HCT116 (cell line): ENCODE measurements at regions not wholly inside any gene's neighbourhood (a gene's known extent, or its start where the extent isn't known, plus 50 kb on each side); places are given as distances from the start of the nearest gene placed in this dataset.

ENCODE experiments used
- ATAC-seq: fragments of 200-7000 bp; cut with Tn5 transposase; 2 replicates; pipeline ENCODE4 v1.9.1; 2020; ENCODE audit warnings: mild to moderate bottlenecking, moderate library complexity
- BruUV-seq: library from RNA; stranded (reverse); fragments of 400-500 nt; replicated peaks from 2 replicates; lab custom pipeline; 2021; lab: Mats Ljungman, UMichigan
- CTCF ChIA-PET: fragments of 300-600 bp; sonication (Branson Sonifier 250); formaldehyde crosslinking; loops from one replicate; lab custom pipeline; 2021; ENCODE audit warnings: antibody characterized with exemption; lab: Charles Lee
- POLR2A ChIA-PET: fragments of 300-600, 350-600 bp; sonication (Branson Sonifier 250); formaldehyde crosslinking; loops from one replicate; lab custom pipeline; 2021; ENCODE audit warnings: antibody characterized with exemption; lab: Charles Lee
- RAD21 ChIA-PET, 2 experiments: fragments of 300-600 bp; sonication (Branson Sonifier 250); formaldehyde crosslinking; loops; one replicate each; lab custom pipeline; 2023; ENCODE audit warnings: low total read pairs in 2 of 2; ENCODE audit not compliant: uncharacterized antibody in 2 of 2, unreplicated experiment in 2 of 2, low non-redundant PET in 1 of 2; lab: Charles Lee
- DNase-seq: peaks from one replicate; pipeline ENCODE4 v3.0.0-alpha.2; 2010; ENCODE audit warnings: low read depth, low spot score
- H2AFZ ChIP-seq: fragments of 200-600 bp; shearing (Covaris generic), sonication (generic); 2 replicates; pipeline ENCODE4 v1.6.1; 2017; ENCODE audit warnings: low read depth, mixed run types, mixed read lengths, antibody characterized with exemption, low read length; ENCODE audit not compliant: poor library complexity, severe bottlenecking
- H3K27ac ChIP-seq: 2 replicates; pipeline ENCODE4 v1.5.1; 2012; ENCODE audit warnings: low read depth, low read length
- H3K27me3 ChIP-seq: fragments of 200-600 bp; sonication (generic); 2 replicates; pipeline ENCODE4 v1.6.1; 2016; ENCODE audit warnings: mixed run types, low read length, mixed read lengths; ENCODE audit not compliant: insufficient read depth
- H3K36me3 ChIP-seq, 2 experiments: fragments of 200-500 bp in 1 of 2; fragments of 200-600 bp in 1 of 2; sonication (Bioruptor generic) in 1 of 2; sonication (generic) in 1 of 2; 2 replicates each; pipeline versions ENCODE4 v1.5.1 to v1.6.1; 2014 to 2016; ENCODE audit warnings: low read length in 2 of 2, inconsistent platforms in 1 of 2, mixed read lengths in 1 of 2, mixed run types in 1 of 2; ENCODE audit not compliant: insufficient read depth in 2 of 2, control insufficient read depth in 1 of 2
- H3K4me1 ChIP-seq, 2 experiments: fragments of 200-600 bp in 1 of 2; sonication (generic) in 1 of 2; 2 replicates each; pipeline versions ENCODE4 v1.5.1 to v1.6.1; 2012 to 2017; ENCODE audit warnings: low read length in 2 of 2, inconsistent platforms in 1 of 2, mild to moderate bottlenecking in 1 of 2, mixed read lengths in 1 of 2, mixed run types in 1 of 2, moderate library complexity in 1 of 2; ENCODE audit not compliant: insufficient read depth in 2 of 2, control insufficient read depth in 1 of 2
- H3K4me2 ChIP-seq: fragments of 200-600 bp; sonication (generic); 2 replicates; pipeline ENCODE4 v1.6.1; 2017; ENCODE audit warnings: mixed run types, low read length, mixed read lengths
- H3K4me3 ChIP-seq, 2 experiments: fragments of 200-600 bp in 1 of 2; sonication (generic) in 1 of 2; replicated peaks in 1 of 2; 2 replicates each; pipeline ENCODE4 v1.5.1; 2011 to 2016; ENCODE audit warnings: low read length in 2 of 2, control low read depth in 1 of 2, low read depth in 1 of 2, mild to moderate bottlenecking in 1 of 2, mixed read lengths in 1 of 2, mixed run types in 1 of 2
- H3K79me2 ChIP-seq: fragments of 200-600 bp; sonication (generic); 2 replicates; pipeline ENCODE4 v1.6.1; 2017; ENCODE audit warnings: mild to moderate bottlenecking, mixed run types, low read length, moderate library complexity, mixed read lengths; ENCODE audit not compliant: insufficient read depth
- H3K9ac ChIP-seq: fragments of 200-600 bp; sonication (generic); 2 replicates; pipeline ENCODE4 v1.6.1; 2016; ENCODE audit warnings: low read length, mixed read lengths
- H3K9me2 ChIP-seq: fragments of 200-600 bp; sonication (generic), shearing (Covaris generic); 2 replicates; pipeline ENCODE4 v1.6.1; 2017; ENCODE audit warnings: mixed run types, mild to moderate bottlenecking, moderate library complexity; ENCODE audit not compliant: insufficient read depth
- H3K9me3 ChIP-seq, 2 experiments: fragments of 200-500 bp in 1 of 2; fragments of 200-600 bp in 1 of 2; sonication (Bioruptor generic) in 1 of 2; sonication (generic) in 1 of 2; 2 replicates each; pipeline ENCODE4 v1.6.1; 2014 to 2017; ENCODE audit warnings: low read length in 2 of 2, mixed read lengths in 2 of 2, inconsistent platforms in 1 of 2, low read depth in 1 of 2, mild to moderate bottlenecking in 1 of 2, mixed run types in 1 of 2, moderate library complexity in 1 of 2; ENCODE audit not compliant: control insufficient read depth in 1 of 2, insufficient read depth in 1 of 2
- H4K20me1 ChIP-seq: fragments of 200-600 bp; sonication (generic), shearing (Covaris generic); 2 replicates; pipeline ENCODE4 v1.6.1; 2017; ENCODE audit warnings: mixed run types, mild to moderate bottlenecking, moderate library complexity; ENCODE audit not compliant: insufficient read depth
- ATF3 ChIP-seq: IDR thresholded peaks from 2 replicates; pipeline ENCODE4 v1.6.1; 2012
- CEBPB ChIP-seq: IDR thresholded peaks from 2 replicates; pipeline ENCODE4 v1.6.1; 2012; ENCODE audit warnings: low read depth
- EZH2phosphoT487 ChIP-seq: fragments of 200-600 bp; IDR thresholded peaks from 2 replicates; pipeline ENCODE4 v1.6.1; 2018; ENCODE audit warnings: antibody characterized with exemption, borderline replicate concordance
- JUND ChIP-seq: IDR thresholded peaks from 2 replicates; pipeline ENCODE4 v1.6.1; 2012
- POLR2A ChIP-seq: IDR thresholded peaks from 2 replicates; pipeline ENCODE4 v1.7.0; 2011; ENCODE audit warnings: borderline replicate concordance; ENCODE audit not compliant: insufficient read depth, insufficient read length; ENCODE audit errors: extremely low read depth
- POLR2AphosphoS5 ChIP-seq: IDR thresholded peaks from 2 replicates; pipeline ENCODE4 v1.6.1; 2011; ENCODE audit warnings: mild to moderate bottlenecking, low read depth, low read length, moderate library complexity
- SIN3A ChIP-seq: IDR thresholded peaks from 2 replicates; pipeline ENCODE4 v1.6.1; 2012; ENCODE audit warnings: low read depth
- SP1 ChIP-seq: IDR thresholded peaks from 2 replicates; pipeline ENCODE4 v1.6.1; 2012; ENCODE audit warnings: low read depth
- SRF ChIP-seq: IDR thresholded peaks from 2 replicates; pipeline ENCODE4 v1.6.1; 2012; ENCODE audit warnings: low read depth
- YY1 ChIP-seq: IDR thresholded peaks from 2 replicates; pipeline ENCODE4 v1.6.1; 2011; ENCODE audit warnings: low read length, low read depth, moderate library complexity, mild to moderate bottlenecking; ENCODE audit not compliant: insufficient replicate concordance; ENCODE audit errors: extremely low read depth
- ZBTB33 ChIP-seq: IDR thresholded peaks from 2 replicates; pipeline ENCODE4 v1.6.1; 2011; ENCODE audit warnings: mild to moderate bottlenecking, low read length, moderate library complexity; ENCODE audit not compliant: insufficient replicate concordance; ENCODE audit errors: extremely low read depth
- ZFX ChIP-seq: fragments of 450-650 bp; IDR thresholded peaks from 2 replicates; pipeline ENCODE4 v1.6.1; 2017
- intact Hi-C: fragments of 100-400 bp; cut with micrococcal nuclease; formaldehyde crosslinking; loops from 2 replicates; pipeline ENCODE4 v1.10.0; 2022

GRCh38 chr7:101743241-101743994 is 74.0 kb upstream of the CUX1 start (continued):
- TF ChIP-seq EZH2phosphoT487 (no peak), POLR2A (no peak), YY1 (no peak), SIN3A (no peak; the same call in 1 of the 2 replicates), SRF (no peak)

GRCh38 chr7:101743995-101744360 is 73.4 kb upstream of the CUX1 start:
- H3K36me3 ChIP-seq = no peaks in the 10 kb centered on the region
- intact Hi-C loops = loop anchor here (1.0 kb wide), 1 partner anchor 71 kb away; no protein-coding TSS in a partner anchor

More at GRCh38 chr7:101743995-101744360, 73.4 kb upstream of the CUX1 start:
- Histone ChIP-seq H3K27ac (peak overlapping the region; percentile 57), H3K4me1 (peaks cover 22 to 34% of the 10 kb centered on the region in 2 experiments), H3K4me2 (peak overlapping the region; percentile 94), H4K20me1 (no peaks in the 10 kb centered on the region), H3K27me3 (no peaks in the 10 kb centered on the region), H3K79me2 (no peaks in the 10 kb centered on the region), H3K9me3 (no peaks in the 10 kb centered on the region), H2AFZ (peak overlapping the region; percentile 77), H3K9ac (peak overlapping the region; percentile 61), H3K9me2 (no peaks in the 10 kb centered on the region), H3K4me3 (peak overlapping the region; percentile 49 to 61)
- no TSS peak for BruUV-seq
- ATAC-seq (peak; percentile 39), DNase-seq (no peak)
- ChIA-PET CTCF (interaction anchor here (1.2 to 2.6 kb wide), 6 partner anchors 9 to 141 kb away, joined by 3 to 7 read pairs (median 5); partner anchors contain the start of gene CUX1), POLR2A (interaction anchor here (1.0 to 1.7 kb wide), 4 partner anchors 9 to 74 kb away, joined by 3 to 5 read pairs (median 3); partner anchors contain the start of gene CUX1), RAD21 (no interaction called here)
- no peak for TF ChIP-seq ATF3
- TF ChIP-seq CEBPB = no peak
- no peak for TF ChIP-seq ZBTB33
- TF ChIP-seq SP1 = no peak
- TF ChIP-seq ZFX = no peak
- no peak for TF ChIP-seq POLR2A
- no peak for TF ChIP-seq JUND
- TF ChIP-seq POLR2AphosphoS5 = no peak
- TF ChIP-seq YY1 = no peak
